ENCODE measurements at regions not wholly inside any gene's neighbourhood (a gene's known extent, or its start where the extent isn't known, plus 50 kb on each side); places are given as distances from the start of the nearest gene placed in this dataset.

DNA sequence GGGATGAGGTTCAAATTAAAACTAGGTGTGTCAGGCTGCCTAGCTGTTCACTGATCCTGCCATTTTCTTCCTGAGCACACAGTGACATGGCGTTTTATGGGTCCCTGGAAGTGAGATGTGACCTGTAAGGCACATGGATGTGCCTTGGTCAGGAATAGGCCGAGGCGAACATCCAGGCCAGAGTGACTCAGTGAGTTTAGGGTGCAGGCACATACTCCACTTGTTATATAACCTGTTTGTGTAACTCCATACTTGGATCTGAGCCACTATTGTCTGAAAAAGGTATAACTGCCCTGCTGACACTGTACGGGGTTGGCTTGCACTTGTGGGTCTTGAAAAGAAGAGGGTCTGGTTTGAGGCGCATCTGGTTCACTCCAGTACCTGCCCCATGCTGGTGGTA, 150.1 kb upstream of the ADAMTS16 start:
- DNase-seq (ENCODE audit: low read depth in 1 of 2, low spot score in 1 of 2) (no peak), ATAC-seq (no peak), FAIRE-seq (no peak)
- TF ChIP-seq PBX3 (IDR thresholded peaks at IDR 0.05) = no peak
- TF ChIP-seq ZFP36 (IDR thresholded peaks at IDR 0.05; ENCODE audit: borderline replicate concordance, partially characterized antibody) = no peak
- no peak for TF ChIP-seq HEYL (CRISPR knock-in tag; IDR thresholded peaks at IDR 0.05)
- TF ChIP-seq BCL3 (IDR thresholded peaks at IDR 0.05) = no peak
- TF ChIP-seq MAZ (IDR thresholded peaks at IDR 0.05; ENCODE audit: borderline replicate concordance, low read depth, low read length) = no peak
- TF ChIP-seq MAFK (IDR thresholded peaks at IDR 0.05; ENCODE audit: partially characterized antibody) = no peak
- no peak for TF ChIP-seq EHMT2 (IDR thresholded peaks at IDR 0.05; ENCODE audit: low read depth)
- TF ChIP-seq RAD21 (conservative IDR thresholded peaks at IDR 0.05 in 1 of 2, IDR thresholded peaks at IDR 0.05 in 1 of 2) = no peak
- TF ChIP-seq CEBPB (IDR thresholded peaks at IDR 0.05) = no peak
- no peak for TF ChIP-seq NR3C1 (IDR thresholded peaks at IDR 0.05)
- no peak for TF ChIP-seq HOXA7 (CRISPR knock-in tag; IDR thresholded peaks at IDR 0.05)
- POLR2A ChIA-PET = no interaction called here
- CTCF ChIA-PET = interaction anchor here (1.8 kb wide), 1 partner anchor 429 kb away, joined by 5 read pairs; no protein-coding TSS in a partner anchor
- 37% methylated on average over 5 of the region's 5 CpGs for WGBS (ENCODE audit: missing lambda C conversion rate)
- Histone ChIP-seq H3K9me3 (no peaks in the 10 kb centered on the region), H3K27ac (no peak overlapping the region), H3K4me2 (no peak overlapping the region), H3K4me1 (no peaks in the 10 kb centered on the region; the same call in 2 of the 3 replicates), H3K4me3 (no peak overlapping the region)

DNA sequence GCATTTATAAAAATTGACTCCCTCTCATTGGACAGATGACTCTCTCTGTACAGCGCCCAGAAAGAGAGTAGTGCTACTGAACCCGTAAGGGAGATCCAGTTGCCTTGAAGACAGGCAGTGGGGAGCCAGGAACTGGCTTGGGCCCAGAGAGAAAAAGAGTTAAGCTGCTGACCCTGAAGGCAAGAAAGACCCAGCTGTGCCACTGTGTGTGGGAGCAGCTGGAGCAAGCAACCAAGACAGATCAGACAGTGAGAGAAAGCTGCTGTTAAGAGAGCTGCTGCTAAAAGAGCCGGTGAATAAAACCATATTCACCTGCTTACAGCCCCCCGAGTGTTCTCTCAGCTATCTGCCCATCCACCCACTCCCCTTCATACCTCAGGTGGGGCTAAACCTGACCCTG, 149.7 kb upstream of the ADAMTS16 start:
- no peak for FAIRE-seq
- no peak overlapping the region for H3K4me3 ChIP-seq
- H3K4me1 ChIP-seq = no peaks in the 10 kb centered on the region; the same call in 2 of the 3 replicates
- CTCF ChIA-PET = interaction anchor here (1.7 to 1.8 kb wide), 2 partner anchors 9 to 429 kb away, joined by 5 read pairs; no protein-coding TSS in a partner anchor
- H3K27ac ChIP-seq = no peak overlapping the region
- no peak for ATAC-seq
- no peaks in the 10 kb centered on the region for H3K9me3 ChIP-seq
- no peak for DNase-seq (ENCODE audit: low read depth in 1 of 2, low spot score in 1 of 2)
- no peak for TF ChIP-seq MAZ (IDR thresholded peaks at IDR 0.05; ENCODE audit: borderline replicate concordance, low read depth, low read length)
- TF ChIP-seq CBX8 (IDR thresholded peaks at IDR 0.05) = no peak
- TF ChIP-seq HOXB13 (CRISPR knock-in tag; IDR thresholded peaks at IDR 0.05; ENCODE audit: low read depth) = no peak
- TF ChIP-seq TP53 (CRISPR knock-in tag; IDR thresholded peaks at IDR 0.05) = no peak
- TF ChIP-seq POLR2AphosphoS2 (conservative IDR thresholded peaks at IDR 0.05; ENCODE audit: low read length) = no peak
- no peak for TF ChIP-seq RFX5 (IDR thresholded peaks at IDR 0.05)
- no peak for TF ChIP-seq JUN (IDR thresholded peaks at IDR 0.05)
- TF ChIP-seq EHF (CRISPR knock-in tag; IDR thresholded peaks at IDR 0.05) = no peak
- POLR2A ChIA-PET = no interaction called here
- H3K4me2 ChIP-seq = no peak overlapping the region
- 31% methylated on average over 4 of the region's 4 CpGs for WGBS (ENCODE audit: missing lambda C conversion rate)

DNA sequence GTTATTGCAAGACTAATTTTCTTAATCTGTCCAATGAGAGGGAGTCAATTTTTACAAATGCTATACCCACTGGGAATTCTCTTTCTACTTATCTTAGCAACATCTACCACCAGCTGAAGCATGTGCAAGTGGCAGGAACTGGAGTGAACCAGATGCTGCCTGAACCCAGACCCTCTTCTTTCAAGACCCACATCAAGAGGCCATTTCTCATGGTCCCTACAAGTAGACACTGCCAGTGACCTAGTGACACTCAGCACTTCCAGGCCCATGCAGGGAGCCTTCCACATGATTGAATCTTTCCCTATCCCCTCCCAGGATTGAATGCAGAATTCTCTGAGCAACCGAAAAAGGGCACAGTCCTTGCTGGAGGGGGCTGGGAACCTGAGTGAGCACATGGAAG, 148.2 kb upstream of the ADAMTS16 start:
- Histone ChIP-seq H3K4me1 (no peaks in the 10 kb centered on the region; the same call in 2 of the 3 replicates), H3K9me3 (no peaks in the 10 kb centered on the region), H3K27ac (no peak overlapping the region), H3K4me2 (no peak overlapping the region), H3K4me3 (no peak overlapping the region)
- TF ChIP-seq RFX5 (IDR thresholded peaks at IDR 0.05) = no peak
- no peak for TF ChIP-seq EP300 (IDR thresholded peaks at IDR 0.05)
- no peak for TF ChIP-seq MAZ (IDR thresholded peaks at IDR 0.05; ENCODE audit: borderline replicate concordance, low read depth, low read length)
- no peak for TF ChIP-seq HOXB5 (CRISPR knock-in tag; IDR thresholded peaks at IDR 0.05)
- no peak for TF ChIP-seq EHF (CRISPR knock-in tag; IDR thresholded peaks at IDR 0.05)
- no peak for TF ChIP-seq JUNB (IDR thresholded peaks at IDR 0.05)
- TF ChIP-seq FOSL2 (IDR thresholded peaks at IDR 0.05) = no peak
- TF ChIP-seq FOSL2 (CRISPR knock-in tag; IDR thresholded peaks at IDR 0.05) = no peak
- no peak for TF ChIP-seq PBX3 (IDR thresholded peaks at IDR 0.05)
- TF ChIP-seq RAD21 (conservative IDR thresholded peaks at IDR 0.05 in 1 of 2, IDR thresholded peaks at IDR 0.05 in 1 of 2) = no peak
- TF ChIP-seq TP53 (CRISPR knock-in tag; IDR thresholded peaks at IDR 0.05) = no peak
- TF ChIP-seq HOXB13 (CRISPR knock-in tag; IDR thresholded peaks at IDR 0.05; ENCODE audit: low read depth) = no peak
- no peak for TF ChIP-seq ZC3H11A (IDR thresholded peaks at IDR 0.05)
- TF ChIP-seq MYC (IDR thresholded peaks at IDR 0.05; ENCODE audit: borderline replicate concordance, low read length) = no peak
- no peak for TF ChIP-seq USF2 (IDR thresholded peaks at IDR 0.05)
- TF ChIP-seq HDAC2 (IDR thresholded peaks at IDR 0.05) = no peak
- TF ChIP-seq EHMT2 (IDR thresholded peaks at IDR 0.05; ENCODE audit: low read depth) = no peak
- TF ChIP-seq KDM5A (IDR thresholded peaks at IDR 0.05) = no peak
- DNase-seq (ENCODE audit: low read depth in 1 of 2, low spot score in 1 of 2) (no peak), FAIRE-seq (no peak), ATAC-seq (no peak)
- CTCF ChIA-PET = interaction anchor here (1.7 kb wide), 1 partner anchor 10 kb away, joined by 5 read pairs; no protein-coding TSS in a partner anchor
- WGBS (ENCODE audit: missing lambda C conversion rate) = 28% methylated on average over 1 of the region's 1 CpG
- POLR2A ChIA-PET = no interaction called here
